SK-N-SH (cell line): ENCODE measurements at regions not wholly inside any gene's neighbourhood (a gene's known extent, or its start where the extent isn't known, plus 50 kb on each side); places are given as distances from the start of the nearest gene placed in this dataset.

Experiments
- CTCF ChIA-PET: fragments of 300-600, 350-600 bp; formaldehyde crosslinking; extraction: SDS; loops from one replicate; lab custom pipeline; 2021; lab: Yijun Ruan, JAX
- POLR2A ChIA-PET: fragments of 350-600 bp; sonication (Branson Sonifier 250); formaldehyde crosslinking; extraction: SDS; loops from one replicate; lab custom pipeline; 2020; ENCODE audit warnings: antibody characterized with exemption, inconsistent platforms; lab: Yijun Ruan, JAX
- DNase-seq: peaks from one replicate; pipeline ENCODE4 v3.0.0; 2012
- H2AFZ ChIP-seq: fragments of 200-600 bp; sonication (generic); 2 replicates; pipeline ENCODE4 v1.8.1; 2016; ENCODE audit warnings: antibody characterized with exemption, mild to moderate bottlenecking, low read depth
- H3F3A ChIP-seq: fragments of 200-600 bp; sonication (generic); replicated peaks from 2 replicates; pipeline ENCODE3; 2016; ENCODE audit warnings: antibody characterized with exemption, mild to moderate bottlenecking; ENCODE audit not compliant: insufficient read depth
- H3K27ac ChIP-seq, 2 experiments: fragments of 200-500 bp in 1 of 2; fragments of 200-600 bp in 1 of 2; sonication (Bioruptor generic) in 1 of 2; sonication (generic), shearing (Covaris generic) in 1 of 2; 2 replicates each; pipeline versions ENCODE4 v1.5.1 to v1.6.1; 2014 to 2016; ENCODE audit warnings: low read depth in 2 of 2, inconsistent platforms in 1 of 2, low read length in 1 of 2, mild to moderate bottlenecking in 1 of 2, mixed read lengths in 1 of 2
- H3K27me3 ChIP-seq: fragments of 200-600 bp; sonication (generic), shearing (Covaris generic); 2 replicates; pipeline ENCODE4 v1.6.1; 2016; ENCODE audit warnings: mixed run types; ENCODE audit not compliant: insufficient read depth
- H3K36me3 ChIP-seq, 2 experiments: fragments of 200-500 bp in 1 of 2; fragments of 200-600 bp in 1 of 2; sonication (Bioruptor generic) in 1 of 2; sonication (generic) in 1 of 2; replicated peaks in 1 of 2; 2 replicates each; pipeline versions ENCODE3 to v1.5.1; 2014 to 2016; ENCODE audit warnings: low read length in 1 of 2, mild to moderate bottlenecking in 1 of 2; ENCODE audit not compliant: insufficient read depth in 2 of 2, control insufficient read depth in 1 of 2
- H3K4me1 ChIP-seq, 2 experiments: fragments of 200-500 bp in 1 of 2; fragments of 200-600 bp in 1 of 2; sonication (Bioruptor generic) in 1 of 2; sonication (generic), shearing (Covaris generic) in 1 of 2; 2 replicates each; pipeline versions ENCODE4 v1.5.1 to v1.6.1; 2014 to 2016; ENCODE audit warnings: low read depth in 1 of 2, low read length in 1 of 2, mixed run types in 1 of 2; ENCODE audit not compliant: insufficient read depth in 2 of 2, control insufficient read depth in 1 of 2
- H3K4me2 ChIP-seq: fragments of 200-600 bp; sonication (generic), shearing (Covaris generic); 2 replicates; pipeline ENCODE4 v1.6.1; 2017; ENCODE audit warnings: mixed run types
- H3K4me3 ChIP-seq, 2 experiments: fragments of 200-500 bp in 1 of 2; fragments of 200-600 bp in 1 of 2; sonication (Bioruptor generic) in 1 of 2; sonication (generic), shearing (Covaris generic) in 1 of 2; 2 replicates each; pipeline versions ENCODE4 v1.5.1 to v1.8.1; 2014 to 2016; ENCODE audit warnings: low read depth in 2 of 2, inconsistent platforms in 1 of 2, low read length in 1 of 2, mild to moderate bottlenecking in 1 of 2, mixed read lengths in 1 of 2, moderate library complexity in 1 of 2
- H3K79me2 ChIP-seq: fragments of 200-600 bp; sonication (generic); 2 replicates; pipeline ENCODE4 v1.8.1; 2017; ENCODE audit warnings: mild to moderate bottlenecking; ENCODE audit not compliant: insufficient read depth
- H3K9ac ChIP-seq: fragments of 200-600 bp; sonication (generic); 2 replicates; pipeline ENCODE4 v1.6.1; 2017; ENCODE audit warnings: mixed run types
- H3K9me2 ChIP-seq: fragments of 200-600 bp; sonication (generic); 2 replicates; pipeline ENCODE4 v1.6.1; 2017; ENCODE audit warnings: mixed run types
- H3K9me3 ChIP-seq: fragments of 200-600 bp; sonication (generic); 2 replicates; pipeline ENCODE4 v1.6.1; 2017; ENCODE audit warnings: mixed run types, mild to moderate bottlenecking, moderate library complexity
- H4K20me1 ChIP-seq: fragments of 200-600 bp; sonication (generic); 2 replicates; pipeline ENCODE4 v1.6.1; 2017; ENCODE audit warnings: mild to moderate bottlenecking, mixed run types; ENCODE audit not compliant: insufficient read depth
- CHD2 ChIP-seq: fragments of 150-350 bp; IDR thresholded peaks from 2 replicates; pipeline ENCODE4 v1.6.1; 2018; ENCODE audit warnings: low read length; ENCODE audit not compliant: partially characterized antibody
- ELF1 ChIP-seq: IDR thresholded peaks from 2 replicates; pipeline ENCODE4 v1.4.0; 2012
- EP300 ChIP-seq, 2 experiments: IDR thresholded peaks; 2 replicates each; pipeline versions ENCODE4 v1.4.0 to v1.6.1; 2012; ENCODE audit warnings: borderline replicate concordance in 1 of 2, low read depth in 1 of 2, low read length in 1 of 2
- EZH2phosphoT487 ChIP-seq: fragments of 200-600 bp; sonication (generic); IDR thresholded peaks from 2 replicates; pipeline ENCODE4 v1.6.1; 2017; ENCODE audit warnings: low read depth, mixed run types, mild to moderate bottlenecking, antibody characterized with exemption, moderate library complexity, borderline replicate concordance
- FOXJ3 ChIP-seq: sonication (generic); formaldehyde crosslinking; IDR thresholded peaks from 2 replicates; pipeline ENCODE4 v1.5.1; 2020; ENCODE audit warnings: mild to moderate bottlenecking, missing genetic modification reagents
- FOXM1 ChIP-seq: IDR thresholded peaks from 2 replicates; pipeline ENCODE4 v1.4.0; 2012; ENCODE audit warnings: low read depth, mild to moderate bottlenecking
- GATA2 ChIP-seq: sonication (generic); formaldehyde crosslinking; IDR thresholded peaks from 2 replicates; pipeline ENCODE4 v1.5.0; 2020; ENCODE audit warnings: mild to moderate bottlenecking, missing genetic modification reagents
- IRF3 ChIP-seq: fragments of 150-350 bp; IDR thresholded peaks from 2 replicates; pipeline ENCODE4 v1.6.1; 2016; ENCODE audit warnings: mild to moderate bottlenecking, low read depth, low read length
- MAX ChIP-seq: IDR thresholded peaks from 2 replicates; pipeline ENCODE4 v1.4.0; 2012; ENCODE audit warnings: low read depth
- NFIC ChIP-seq: IDR thresholded peaks from 2 replicates; pipeline ENCODE4 v1.4.0; 2012; ENCODE audit warnings: borderline replicate concordance
- RAD21 ChIP-seq: IDR thresholded peaks from 2 replicates; pipeline ENCODE4 v1.6.1; 2012; ENCODE audit warnings: mild to moderate bottlenecking, low read length
- RCOR1 ChIP-seq: fragments of 150-350 bp; IDR thresholded peaks from 2 replicates; pipeline ENCODE4 v1.6.1; 2017; ENCODE audit warnings: antibody characterized with exemption, low read length
- REST ChIP-seq: IDR thresholded peaks from 2 replicates; pipeline ENCODE4 v1.6.1; 2012; ENCODE audit warnings: mild to moderate bottlenecking, low read depth, low read length, moderate library complexity
- RFX5 ChIP-seq: IDR thresholded peaks from 2 replicates; pipeline ENCODE4 v1.6.1; 2012; ENCODE audit warnings: mild to moderate bottlenecking, improper control_type of control experiment, low read length
- TCF12 ChIP-seq: IDR thresholded peaks from 2 replicates; pipeline ENCODE4 v1.4.0; 2012
- TEAD4 ChIP-seq: IDR thresholded peaks from 2 replicates; pipeline ENCODE4 v1.4.0; 2012; ENCODE audit warnings: mild to moderate bottlenecking, borderline replicate concordance; ENCODE audit not compliant: insufficient read depth
- USF2 ChIP-seq: fragments of 150-350 bp; IDR thresholded peaks from 2 replicates; pipeline ENCODE4 v1.6.1; 2017; ENCODE audit warnings: antibody characterized with exemption, low read length, low read depth, borderline replicate concordance
- YY1 ChIP-seq: IDR thresholded peaks from 2 replicates; pipeline ENCODE4 v1.4.0; 2012; ENCODE audit warnings: low read depth, mild to moderate bottlenecking
- ZBTB33 ChIP-seq: IDR thresholded peaks from 2 replicates; pipeline ENCODE4 v1.4.0; 2012; ENCODE audit warnings: low read depth, borderline replicate concordance
- WGBS: methylation state at CpG from one replicate; pipeline ENCODE4 v1.1.6; 2017; ENCODE audit warnings: low lambda C conversion rate; 5-methylcytosine and 5-hydroxymethylcytosine counted together

- TF ChIP-seq ZBTB33 (no peak), TCF12 (no peak), EP300 (IDR thresholded peaks at IDR 0.05; ENCODE audit: borderline replicate concordance in 1 of 2, low read depth in 1 of 2, low read length in 1 of 2) (no peak), MAX (no peak), ELF1 (no peak), NFIC (no peak), RAD21 (no peak)
Observed at GRCh38 chr4:187227907-187228704, 504.4 kb upstream of the FAT1 start (continued).

- Histone ChIP-seq H3K4me1 (peaks cover 0 to 6% of the 10 kb centered on the region in 2 experiments; a peak in 2 of 4 replicates), H4K20me1 (no peaks in the 10 kb centered on the region), H3K79me2 (no peaks in the 10 kb centered on the region), H3K4me3 (no peak overlapping the region), H3K27me3 (no peaks in the 10 kb centered on the region; the same call in 1 of the 2 replicates), H3K9me2 (no peaks in the 10 kb centered on the region), H3K36me3 (no peaks in the 10 kb centered on the region), H3K4me2 (no peak overlapping the region), H3F3A (no peaks in the 10 kb centered on the region), H2AFZ (no peak overlapping the region), H3K9ac (no peak overlapping the region), H3K27ac (no peak overlapping the region), H3K9me3 (no peaks in the 10 kb centered on the region)
- DNase-seq = no peak
- ChIA-PET POLR2A (no interaction called here), CTCF (no interaction called here)
- 27% methylated on average over 3 of the region's 3 CpGs for WGBS
- TF ChIP-seq CHD2 = no peak
- no peak for TF ChIP-seq FOXJ3 (CRISPR knock-in tag)
- no peak for TF ChIP-seq EP300 (IDR thresholded peaks at IDR 0.05; ENCODE audit: borderline replicate concordance in 1 of 2, low read depth in 1 of 2, low read length in 1 of 2)
- no peak for TF ChIP-seq GATA2 (CRISPR knock-in tag)
- TF ChIP-seq RCOR1 = no peak
- TF ChIP-seq USF2 = no peak
- no peak for TF ChIP-seq YY1
- TF ChIP-seq ZBTB33 = no peak
- TF ChIP-seq TEAD4 = no peak
- no peak for TF ChIP-seq IRF3
- TF ChIP-seq RFX5 = no peak
- no peak for TF ChIP-seq REST
- TF ChIP-seq EZH2phosphoT487 = no peak
- no peak for TF ChIP-seq FOXM1
- no peak for TF ChIP-seq ELF1
- no peak for TF ChIP-seq TCF12
Observed at GRCh38 chr4:187232196-187232595, 508.5 kb upstream of the FAT1 start.
